T-helper 17 cell (primary cell): ENCODE measurements at regions not wholly inside any gene's neighbourhood (a gene's known extent, or its start where the extent isn't known, plus 50 kb on each side); places are given as distances from the start of the nearest gene placed in this dataset.

Source experiments
- ATAC-seq: fragments of 150-1000 bp; cut with Tn5 transposase; 2 replicates; pipeline ENCODE4 v1.10.0; 2021; ENCODE audit warnings: mild to moderate bottlenecking, moderate library complexity
- DNase-seq, 3 donors: peaks; one replicate each; pipeline versions ENCODE4 v3.0.0 to v3.0.0-alpha.2; 2020 to 2021
- H3K9me3 ChIP-seq: one replicate; pipeline ENCODE4 v1.7.0; 2013; ENCODE audit warnings: low read length, mild to moderate bottlenecking; ENCODE audit not compliant: control insufficient read depth, poor library complexity, severe bottlenecking
- H3K27ac Mint-ChIP-seq: one replicate; pipeline ENCODE4 v1.8.0; 2022; ENCODE audit warnings: mild to moderate bottlenecking, moderate library complexity, mixed read lengths
- H3K27me3 Mint-ChIP-seq: one replicate; pipeline ENCODE4 v1.8.0; 2022; ENCODE audit warnings: mixed read lengths
- H3K36me3 Mint-ChIP-seq: one replicate; pipeline ENCODE4 v1.8.0; 2022; ENCODE audit warnings: low read depth, mixed read lengths
- H3K4me1 Mint-ChIP-seq: one replicate; pipeline ENCODE4 v1.8.0; 2022; ENCODE audit warnings: mild to moderate bottlenecking, mixed read lengths
- H3K4me3 Mint-ChIP-seq: one replicate; pipeline ENCODE4 v1.8.0; 2022; ENCODE audit warnings: mild to moderate bottlenecking, moderate library complexity, mixed read lengths

DNA sequence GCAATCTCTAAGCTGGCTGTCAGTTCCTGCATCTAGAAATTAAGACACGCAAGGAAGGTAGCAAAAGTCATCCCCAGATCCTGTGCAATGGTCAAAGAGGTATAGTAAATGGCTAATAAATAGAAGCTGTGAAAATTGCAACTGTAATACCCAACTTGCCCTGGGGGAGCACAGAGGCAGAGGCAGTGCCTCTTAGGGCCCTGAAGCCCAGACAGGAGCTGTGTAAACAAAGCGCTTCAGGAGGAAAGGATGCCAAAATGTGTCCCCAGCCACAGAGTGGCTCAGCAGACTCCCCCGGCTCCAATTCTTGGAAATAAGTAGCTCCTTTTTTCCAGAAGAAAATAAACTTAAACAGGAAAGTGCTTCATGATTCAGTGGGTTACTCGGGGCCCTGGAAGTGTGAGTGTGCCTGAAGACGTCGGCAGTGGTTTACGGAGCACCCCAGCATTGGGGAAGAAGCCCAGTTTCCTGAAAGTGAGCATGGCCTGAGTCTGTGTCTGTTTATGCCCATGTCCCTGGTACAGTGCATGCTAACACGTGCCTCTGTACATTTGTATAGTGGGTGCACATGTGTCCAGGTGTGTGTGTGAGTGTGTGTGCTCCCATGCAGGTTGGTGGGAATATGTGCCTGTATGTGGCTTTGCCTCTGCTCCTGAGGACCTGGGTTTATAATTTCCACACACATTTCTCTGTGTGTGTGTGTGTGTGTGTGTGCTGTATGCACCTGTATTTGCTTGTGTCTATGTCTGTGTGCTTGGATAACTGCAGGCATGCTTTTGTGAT, 246.7 kb downstream of the MAFB start:
- no peak overlapping the region for H3K4me3 Mint-ChIP-seq
- H3K27ac Mint-ChIP-seq, result no peak overlapping the region
- no peaks in the 10 kb centered on the region for H3K36me3 Mint-ChIP-seq

DNA sequence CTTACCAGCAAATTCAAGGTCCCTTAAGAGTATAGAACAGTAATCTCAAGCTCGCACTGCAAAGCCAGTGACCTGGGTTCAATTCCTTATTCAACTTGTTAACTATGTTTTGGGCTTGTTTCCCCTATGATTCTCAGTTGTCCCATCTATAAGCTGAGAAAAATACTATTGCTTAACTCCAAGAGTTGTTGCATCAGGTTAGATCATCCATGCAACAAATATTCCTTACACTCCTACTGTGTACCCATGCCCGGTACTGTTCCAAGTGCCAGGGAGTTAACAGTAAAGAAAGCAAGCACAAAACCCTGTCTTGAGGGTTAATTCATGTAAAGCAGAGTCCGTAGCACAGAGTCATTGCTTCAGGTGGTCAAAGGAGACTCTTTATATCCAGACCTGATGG, 247.3 kb downstream of the MAFB start:
- no peaks in the 10 kb centered on the region for H3K9me3 ChIP-seq
- Mint-ChIP-seq H3K4me3 (no peak overlapping the region), H3K27ac (no peak overlapping the region), H3K36me3 (no peaks in the 10 kb centered on the region), H3K4me1 (no peaks in the 10 kb centered on the region), H3K27me3 (peaks cover 27% of the 10 kb centered on the region)
- DNase-seq (no peak), ATAC-seq (no peak)

More for the DNA sequence above, 246.7 kb downstream of the MAFB start:
- DNase-seq (no peak), ATAC-seq (no peak)
- H3K27me3 Mint-ChIP-seq, result peaks cover 33% of the 10 kb centered on the region
- H3K9me3 ChIP-seq, result no peaks in the 10 kb centered on the region
- no peaks in the 10 kb centered on the region for H3K4me1 Mint-ChIP-seq

DNA sequence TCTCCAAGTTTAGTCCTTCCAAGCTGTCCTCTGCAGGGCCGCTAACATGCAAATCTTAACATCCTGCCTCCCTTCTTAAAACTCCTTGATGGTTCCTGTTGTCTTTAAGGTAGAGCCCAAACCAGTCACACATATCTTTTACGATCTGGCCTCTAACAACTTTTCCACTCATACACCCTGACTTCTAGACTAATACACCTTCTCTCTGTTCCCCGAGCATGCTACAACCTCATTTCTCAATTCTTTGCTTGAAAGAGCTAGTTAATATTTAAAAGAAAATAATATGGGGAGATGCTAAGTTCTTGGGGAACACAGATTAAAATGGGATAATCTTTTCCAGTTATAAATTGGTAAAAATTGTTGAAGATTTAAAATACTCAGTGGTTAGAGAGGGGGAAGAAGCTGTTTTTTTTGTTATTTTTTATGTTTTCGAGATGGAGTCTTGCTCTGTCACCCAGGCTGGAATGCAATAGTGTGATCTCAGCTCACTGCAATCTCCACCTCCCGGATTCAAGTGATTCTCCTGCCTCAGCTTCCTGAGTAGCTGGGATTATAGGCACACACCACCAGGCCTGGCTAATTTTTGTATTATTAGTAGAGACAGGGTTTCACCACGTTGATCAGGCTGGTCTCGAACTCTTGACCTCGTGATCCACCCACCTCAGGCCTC, 250.7 kb downstream of the MAFB start:
- ATAC-seq (no peak), DNase-seq (no peak)
- Mint-ChIP-seq H3K36me3 (no peaks in the 10 kb centered on the region), H3K27ac (no peak overlapping the region), H3K4me1 (no peaks in the 10 kb centered on the region), H3K27me3 (peaks cover 22% of the 10 kb centered on the region), H3K4me3 (no peak overlapping the region)
- H3K9me3 ChIP-seq, result no peaks in the 10 kb centered on the region

- H3K4me1 Mint-ChIP-seq, result no peaks in the 10 kb centered on the region
- peaks cover 26% of the 10 kb centered on the region for H3K27me3 Mint-ChIP-seq
- H3K9me3 ChIP-seq, result no peaks in the 10 kb centered on the region
- ATAC-seq, result no peak
- no peak overlapping the region for H3K4me3 Mint-ChIP-seq
- DNase-seq, result no peak
- no peak overlapping the region for H3K27ac Mint-ChIP-seq
- H3K36me3 Mint-ChIP-seq, result no peaks in the 10 kb centered on the region
These were observed 253.0 kb downstream of the MAFB start for GRCh38 chr20:40436011-40436410.

GRCh38 chr20:40435146-40435895, 253.7 kb downstream of the MAFB start:
- Mint-ChIP-seq H3K4me3 (no peak overlapping the region), H3K27me3 (peaks cover 26% of the 10 kb centered on the region), H3K4me1 (no peaks in the 10 kb centered on the region), H3K27ac (no peak overlapping the region), H3K36me3 (no peaks in the 10 kb centered on the region)
- ATAC-seq (no peak), DNase-seq (no peak)
- H3K9me3 ChIP-seq, result no peaks in the 10 kb centered on the region

- Mint-ChIP-seq H3K4me3 (no peak overlapping the region), H3K27me3 (peaks cover 22% of the 10 kb centered on the region), H3K4me1 (no peaks in the 10 kb centered on the region), H3K36me3 (no peaks in the 10 kb centered on the region), H3K27ac (no peak overlapping the region)
- no peak for ATAC-seq
- DNase-seq, result no peak
- H3K9me3 ChIP-seq, result no peaks in the 10 kb centered on the region
These were observed 254.9 kb downstream of the MAFB start for GRCh38 chr20:40434122-40434521.

DNA sequence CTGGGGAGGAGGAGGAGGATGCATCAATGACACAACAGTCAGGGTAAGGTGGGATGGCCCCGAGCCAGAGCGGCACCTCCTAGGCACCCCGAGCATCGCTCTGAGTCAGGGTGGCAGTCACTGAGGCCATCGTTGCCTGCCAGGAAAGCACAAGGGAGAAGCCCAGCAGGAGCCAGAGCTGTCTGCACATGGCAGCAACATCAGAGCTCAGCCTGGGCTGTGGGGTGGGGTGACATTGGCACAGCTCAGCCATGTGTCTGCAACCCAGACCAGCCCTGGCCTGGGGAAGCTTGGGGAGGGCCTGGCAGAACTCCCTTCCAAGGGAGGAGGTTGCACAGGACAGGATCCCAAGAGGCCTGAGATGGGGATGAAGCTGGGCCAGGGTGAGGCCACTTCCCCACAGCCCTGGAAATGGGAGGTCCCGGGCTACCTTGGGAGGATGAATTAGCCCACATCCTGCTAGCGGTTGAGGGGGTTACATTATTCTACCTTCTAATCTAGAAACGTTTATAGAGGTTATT, 255.6 kb downstream of the MAFB start:
- no peak overlapping the region for H3K4me3 Mint-ChIP-seq
- no peaks in the 10 kb centered on the region for H3K4me1 Mint-ChIP-seq
- H3K36me3 Mint-ChIP-seq, result no peaks in the 10 kb centered on the region
- ATAC-seq, result no peak
- peaks cover 27% of the 10 kb centered on the region for H3K27me3 Mint-ChIP-seq
- no peak overlapping the region for H3K27ac Mint-ChIP-seq
- no peaks in the 10 kb centered on the region for H3K9me3 ChIP-seq
- DNase-seq, result no peak

DNA sequence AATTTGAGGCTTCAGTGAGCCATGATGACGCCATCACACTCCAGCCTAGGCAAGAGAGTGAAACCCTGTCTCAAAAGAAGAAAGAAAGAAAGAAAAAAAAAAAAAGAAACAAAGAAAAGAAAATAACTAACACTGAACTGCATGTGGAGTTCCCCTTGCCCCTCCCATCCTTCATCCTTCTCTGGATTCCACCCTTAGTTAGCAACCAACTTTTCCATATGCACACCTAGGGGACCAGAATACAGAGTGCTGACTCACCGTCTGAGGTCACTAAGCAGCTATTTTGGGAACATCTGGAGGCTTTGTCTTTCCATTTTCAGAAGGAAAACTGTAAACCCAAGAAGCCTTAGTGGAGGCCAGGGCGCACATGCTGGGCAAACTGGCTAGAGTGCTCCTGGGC, 257.4 kb downstream of the MAFB start:
- no peaks in the 10 kb centered on the region for H3K9me3 ChIP-seq
- peaks cover 29% of the 10 kb centered on the region for H3K27me3 Mint-ChIP-seq

DNA sequence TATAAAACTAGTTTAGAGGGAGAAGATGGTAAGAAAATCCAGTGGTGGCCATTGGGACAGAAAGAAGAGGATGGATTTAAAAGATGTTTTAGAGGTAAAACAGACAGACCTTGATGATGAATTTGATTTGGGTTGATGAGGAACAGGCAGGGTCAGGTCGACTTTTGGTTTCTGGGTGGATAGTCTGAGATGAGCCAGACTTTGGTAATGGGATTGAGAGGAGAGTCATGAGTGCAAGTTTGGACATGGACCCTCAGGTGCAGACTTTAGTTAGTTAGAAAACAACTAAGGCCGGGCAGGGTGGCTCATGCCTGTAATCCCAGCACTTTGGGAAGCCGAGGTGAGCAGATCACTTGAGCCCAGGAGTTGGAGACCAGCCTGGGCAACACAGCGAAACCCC, 257.9 kb downstream of the MAFB start:
- Mint-ChIP-seq H3K4me3 (no peak overlapping the region), H3K27ac (no peak overlapping the region), H3K36me3 (no peaks in the 10 kb centered on the region), H3K27me3 (peaks cover 26% of the 10 kb centered on the region), H3K4me1 (no peaks in the 10 kb centered on the region)
- DNase-seq (no peak), ATAC-seq (no peak)
- no peaks in the 10 kb centered on the region for H3K9me3 ChIP-seq

More for the DNA sequence above, 257.4 kb downstream of the MAFB start:
- no peak for DNase-seq
- ATAC-seq, result no peak
- H3K27ac Mint-ChIP-seq, result no peak overlapping the region
- no peak overlapping the region for H3K4me3 Mint-ChIP-seq
- no peaks in the 10 kb centered on the region for H3K36me3 Mint-ChIP-seq
- no peaks in the 10 kb centered on the region for H3K4me1 Mint-ChIP-seq

- H3K9me3 ChIP-seq, result no peaks in the 10 kb centered on the region
- H3K4me1 Mint-ChIP-seq, result no peaks in the 10 kb centered on the region
- H3K27ac Mint-ChIP-seq, result no peak overlapping the region
- ATAC-seq (no peak), DNase-seq (no peak)
- H3K27me3 Mint-ChIP-seq, result peaks cover 10% of the 10 kb centered on the region
- H3K36me3 Mint-ChIP-seq, result no peaks in the 10 kb centered on the region
- H3K4me3 Mint-ChIP-seq, result no peak overlapping the region
These were observed 262.0 kb downstream of the MAFB start for GRCh38 chr20:40427026-40427425.

- Mint-ChIP-seq H3K27ac (no peak overlapping the region), H3K36me3 (no peaks in the 10 kb centered on the region), H3K4me3 (no peak overlapping the region), H3K27me3 (peaks cover 7% of the 10 kb centered on the region), H3K4me1 (no peaks in the 10 kb centered on the region)
- no peak for DNase-seq
- no peak for ATAC-seq
- H3K9me3 ChIP-seq, result no peaks in the 10 kb centered on the region
These were observed 264.3 kb downstream of the MAFB start for GRCh38 chr20:40424695-40425094.

DNA sequence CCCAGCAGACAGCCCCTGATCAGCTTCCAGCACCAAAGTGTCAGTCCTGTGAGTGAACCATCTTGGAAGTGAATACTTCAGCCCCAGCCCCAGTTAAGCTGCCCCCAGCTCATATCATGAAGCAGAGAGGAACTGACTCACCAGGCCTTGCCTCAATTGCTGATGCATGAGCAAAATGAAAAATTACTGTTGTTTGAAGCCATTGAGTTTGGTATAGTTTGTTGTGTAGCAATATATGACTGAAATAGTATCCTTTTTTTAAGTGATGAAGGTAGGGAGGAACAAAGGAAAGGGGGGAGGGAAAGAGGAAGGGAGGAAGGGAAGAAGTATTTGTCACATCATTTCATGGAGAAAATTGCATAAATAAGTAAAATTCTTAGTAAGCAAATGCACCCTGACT, 266.4 kb downstream of the MAFB start:
- ATAC-seq, result no peak

GRCh38 chr20:40416274-40416673, 272.8 kb downstream of the MAFB start:
- Mint-ChIP-seq H3K4me1 (no peaks in the 10 kb centered on the region), H3K27me3 (peaks cover 9% of the 10 kb centered on the region), H3K4me3 (no peak overlapping the region), H3K36me3 (no peaks in the 10 kb centered on the region), H3K27ac (no peak overlapping the region)
- no peak for ATAC-seq
- H3K9me3 ChIP-seq, result no peaks in the 10 kb centered on the region
- no peak for DNase-seq

More for the DNA sequence above, 266.4 kb downstream of the MAFB start:
- no peak overlapping the region for H3K4me3 Mint-ChIP-seq
- no peaks in the 10 kb centered on the region for H3K36me3 Mint-ChIP-seq
- H3K9me3 ChIP-seq, result no peaks in the 10 kb centered on the region
- no peak for DNase-seq
- no peak overlapping the region for H3K27ac Mint-ChIP-seq
- no peaks in the 10 kb centered on the region for H3K27me3 Mint-ChIP-seq
- H3K4me1 Mint-ChIP-seq, result no peaks in the 10 kb centered on the region
